Epidermal melanocyte (primary cell): ENCODE measurements at regions not wholly inside any gene's neighbourhood (a gene's known extent, or its start where the extent isn't known, plus 50 kb on each side); places are given as distances from the start of the nearest gene placed in this dataset.

Source experiments
- DNase-seq: peaks from one replicate; pipeline ENCODE4 v3.0.0; 2011; ENCODE audit warnings: low spot score; ENCODE audit not compliant: insufficient read length

DNA sequence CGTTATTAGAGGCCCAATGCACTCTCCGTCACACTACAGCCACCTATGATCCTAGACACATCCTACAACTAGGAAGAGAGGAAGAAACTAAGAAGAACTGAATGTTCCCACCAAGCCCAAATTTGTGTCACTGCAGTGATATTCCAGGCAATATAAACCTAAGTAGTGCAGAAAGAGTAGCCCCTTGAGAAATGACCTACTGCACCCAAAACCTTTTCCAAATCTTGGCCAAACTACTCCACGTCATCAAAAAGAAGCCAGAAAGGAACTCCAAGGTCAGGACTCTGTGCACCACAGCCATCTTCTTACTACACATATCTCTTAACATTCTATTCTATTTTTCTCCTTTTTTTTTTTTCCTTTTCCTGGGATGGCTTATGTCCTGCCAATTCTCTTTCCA, 60.2 kb downstream of the ADAMTS1 start:
- DNase-seq: no peak

DNA sequence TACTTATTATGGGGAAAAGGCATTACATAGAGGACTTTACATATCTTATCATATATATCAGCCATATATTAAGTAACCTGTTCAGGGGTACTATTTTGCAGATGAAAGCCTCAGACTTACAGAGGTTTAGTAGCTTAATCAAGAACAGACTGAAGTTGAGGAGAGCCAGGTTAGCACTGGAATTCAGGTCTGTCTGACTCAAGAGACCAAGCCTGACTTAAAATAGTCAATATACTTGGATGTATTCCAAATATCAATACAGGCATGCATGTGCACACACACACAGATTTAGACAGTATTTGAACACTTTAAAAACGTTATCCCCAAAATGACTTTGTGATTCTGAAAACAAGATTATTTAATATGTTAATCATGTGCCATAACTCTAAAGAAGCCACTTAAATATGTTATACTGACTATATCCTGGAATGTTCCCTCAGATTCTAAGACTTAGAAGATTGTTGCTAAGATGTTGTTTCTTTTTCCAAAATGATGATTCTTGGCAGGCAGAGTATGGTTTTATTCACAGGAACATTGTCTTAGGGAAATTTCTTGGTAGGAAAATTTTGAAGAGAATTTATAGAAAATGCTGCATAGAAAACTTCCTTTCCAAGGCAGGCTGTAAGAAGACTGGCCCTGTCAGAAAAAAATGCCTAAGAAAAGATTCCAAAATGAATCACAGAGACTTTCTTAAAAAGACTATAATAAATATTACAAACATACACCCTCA, 61.6 kb downstream of the ADAMTS1 start:
- DNase-seq: no peak

DNA sequence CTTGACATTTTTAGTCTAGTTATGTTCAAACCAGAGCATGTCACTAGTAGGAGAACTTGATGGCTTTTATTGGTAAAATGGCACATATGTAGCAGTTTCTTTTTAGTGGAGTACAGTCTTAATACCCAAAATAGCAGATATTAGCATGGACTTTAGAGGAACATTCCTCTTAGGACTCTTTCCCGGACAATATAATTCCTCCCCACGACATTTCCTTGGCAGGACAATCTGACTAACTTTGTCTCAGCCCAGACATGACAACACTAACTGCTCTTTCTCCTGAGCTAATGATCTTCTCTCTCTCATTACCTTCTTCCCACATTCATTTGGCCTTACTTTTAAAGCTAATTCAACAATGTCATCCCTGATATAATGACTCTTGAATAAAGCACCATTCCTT, 62.5 kb downstream of the ADAMTS1 start:
- no peak for DNase-seq

DNA sequence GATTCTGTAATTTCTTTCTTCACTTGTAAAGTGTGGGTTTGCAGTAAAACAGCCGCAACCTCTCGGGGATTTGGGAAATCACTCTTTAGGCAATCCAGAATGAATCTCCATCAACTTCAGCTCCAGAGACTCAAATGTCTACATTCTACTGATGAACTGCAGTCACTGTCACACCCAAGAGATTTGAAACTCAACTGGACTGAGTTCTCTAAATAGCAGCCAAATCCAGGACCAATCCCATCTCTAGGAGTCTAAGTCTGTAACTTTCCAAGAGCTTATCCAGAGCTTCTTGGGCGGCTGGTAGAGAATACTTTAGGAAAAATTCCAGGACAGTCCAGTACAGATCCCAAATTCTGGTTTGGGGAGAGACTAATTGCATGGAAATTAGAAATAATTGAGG, 62.9 kb downstream of the ADAMTS1 start:
- no peak for DNase-seq

DNA sequence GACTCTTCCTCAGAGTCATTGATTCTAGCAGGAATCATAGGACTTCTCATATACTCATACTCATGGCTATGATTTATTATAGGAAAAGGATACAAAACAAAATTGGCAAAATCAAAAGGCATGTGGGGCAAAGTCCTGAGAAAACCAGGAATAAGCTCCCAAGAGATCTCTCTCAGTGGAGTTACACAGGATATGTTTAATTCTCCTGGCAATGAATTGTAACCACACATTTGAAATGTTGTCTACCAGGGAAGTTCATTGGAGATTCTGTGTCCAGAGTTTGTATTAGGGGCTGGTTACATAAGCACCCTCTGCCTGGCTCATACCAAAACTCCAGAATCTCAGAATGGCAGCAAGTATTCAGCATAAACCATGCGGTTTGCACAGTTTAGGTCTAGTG, 63.9 kb downstream of the ADAMTS1 start:
- no peak for DNase-seq

DNA sequence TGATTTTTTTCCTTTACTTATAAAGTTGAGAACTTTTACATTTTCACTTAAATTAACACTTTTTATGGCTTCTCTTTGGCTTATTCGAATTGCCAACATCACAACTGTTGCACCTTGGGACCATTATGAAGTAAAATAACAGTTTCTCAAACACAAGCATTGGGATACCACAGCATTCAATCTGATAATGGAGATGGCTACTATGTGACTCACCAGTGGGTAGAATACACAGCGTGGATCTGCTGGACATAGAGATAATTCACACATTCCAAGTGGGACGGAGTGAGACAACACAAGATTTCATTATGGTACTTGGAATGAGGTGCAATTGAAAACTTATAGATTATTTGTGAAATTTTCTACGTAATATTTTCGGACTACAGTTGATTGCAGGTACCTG, 68.0 kb downstream of the ADAMTS1 start:
- no peak for DNase-seq

DNA sequence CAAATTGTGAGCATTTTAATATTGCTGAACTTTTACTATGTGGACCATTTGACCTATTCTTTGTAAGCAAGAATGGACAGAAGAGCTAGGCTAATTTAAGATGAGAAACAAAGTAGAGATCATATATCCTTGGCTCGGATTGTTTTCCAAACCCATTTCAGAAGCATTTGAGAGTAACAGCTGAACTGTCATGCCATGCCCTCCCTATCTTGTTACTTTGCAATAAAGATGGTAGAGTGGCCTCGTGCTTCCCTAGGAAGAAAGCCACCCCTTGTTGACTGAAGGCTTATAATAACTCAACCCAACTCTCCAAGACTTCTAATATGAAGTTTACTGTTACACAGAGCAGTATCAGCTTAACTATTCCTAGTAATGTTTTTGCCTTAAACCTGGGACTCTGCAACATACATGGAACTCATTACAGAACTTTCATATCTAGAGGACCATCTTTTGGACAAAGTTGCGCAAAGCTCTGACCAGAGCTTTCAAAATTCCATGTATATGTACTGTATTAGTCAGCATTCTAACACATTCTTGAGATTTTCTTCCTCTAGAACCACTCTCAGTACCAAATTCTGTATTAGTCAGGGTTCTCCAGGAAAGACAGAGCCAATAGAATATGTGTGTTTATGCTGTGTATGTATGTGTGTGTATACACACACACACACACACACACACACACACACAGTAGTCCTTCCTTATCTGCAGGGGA, 68.7 kb downstream of the ADAMTS1 start:
- no peak for DNase-seq

DNA sequence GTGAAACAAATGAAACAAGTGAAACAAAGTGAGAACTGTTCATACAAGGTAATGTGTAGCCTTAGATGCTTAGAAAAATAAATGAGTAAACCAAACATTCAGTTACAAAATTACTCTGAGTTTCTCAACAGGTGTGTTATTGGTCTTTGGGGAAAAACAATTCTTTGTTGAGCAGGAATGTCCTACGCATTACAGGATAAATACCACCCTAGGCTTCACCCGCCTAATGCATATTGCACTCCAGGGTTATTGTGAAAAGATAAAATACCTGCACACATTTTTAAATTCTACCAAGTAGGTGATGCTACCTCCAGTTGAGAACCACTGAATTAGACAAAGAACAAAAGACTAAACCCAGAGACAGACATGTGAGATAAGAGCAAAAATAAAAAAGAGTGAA, 72.2 kb downstream of the ADAMTS1 start:
- no peak for DNase-seq

DNA sequence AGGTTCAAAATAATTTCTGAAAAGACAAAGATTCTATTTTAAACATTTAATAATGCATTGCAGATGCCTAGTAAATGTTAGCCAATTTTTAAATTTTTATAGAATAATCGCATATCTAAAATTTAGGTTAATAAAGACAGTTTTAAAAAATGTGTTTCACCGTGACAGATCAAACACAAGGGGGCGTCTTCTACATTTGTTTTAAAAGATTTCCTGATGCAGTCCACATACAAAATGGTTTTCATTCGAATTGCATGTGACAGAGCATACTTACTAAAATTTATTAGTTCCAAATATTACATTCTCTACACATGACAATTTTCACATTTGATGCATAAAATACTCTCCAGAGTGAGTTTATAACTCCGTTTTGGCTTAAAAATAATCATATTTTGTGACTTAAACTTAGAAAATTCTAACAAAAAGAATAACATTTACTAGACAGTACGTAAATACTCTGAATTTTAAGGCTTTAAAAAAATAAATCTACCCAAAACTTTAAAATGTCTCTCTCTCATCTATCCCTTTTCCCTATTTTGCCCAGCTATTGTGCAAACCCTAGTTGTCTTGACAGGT, 75.5 kb downstream of the ADAMTS1 start:
- peak; percentile 41 for DNase-seq

DNA sequence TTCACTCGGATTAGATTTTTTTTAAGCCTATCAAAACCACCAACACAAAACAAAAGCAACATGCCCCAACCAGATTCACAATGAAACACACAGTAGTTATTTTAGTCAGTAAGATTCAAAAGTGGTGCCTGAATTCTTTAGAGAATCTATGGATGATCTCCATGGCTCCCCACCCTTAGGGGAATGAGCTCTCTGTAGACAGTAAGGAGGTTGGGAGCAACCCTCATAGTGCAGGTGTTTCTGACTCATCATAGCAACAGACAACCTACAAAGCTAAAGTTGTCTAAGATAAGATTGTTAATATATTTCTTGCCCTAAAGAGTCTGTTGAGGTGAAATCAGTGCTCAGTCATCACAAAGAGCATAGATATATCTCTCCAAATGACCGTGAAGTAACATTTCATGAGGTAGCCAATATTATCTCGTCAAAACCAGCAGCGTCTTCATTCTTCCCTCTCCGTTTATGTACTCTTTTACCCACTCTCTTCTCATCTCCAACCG, 78.3 kb downstream of the ADAMTS1 start:
- no peak for DNase-seq

DNA sequence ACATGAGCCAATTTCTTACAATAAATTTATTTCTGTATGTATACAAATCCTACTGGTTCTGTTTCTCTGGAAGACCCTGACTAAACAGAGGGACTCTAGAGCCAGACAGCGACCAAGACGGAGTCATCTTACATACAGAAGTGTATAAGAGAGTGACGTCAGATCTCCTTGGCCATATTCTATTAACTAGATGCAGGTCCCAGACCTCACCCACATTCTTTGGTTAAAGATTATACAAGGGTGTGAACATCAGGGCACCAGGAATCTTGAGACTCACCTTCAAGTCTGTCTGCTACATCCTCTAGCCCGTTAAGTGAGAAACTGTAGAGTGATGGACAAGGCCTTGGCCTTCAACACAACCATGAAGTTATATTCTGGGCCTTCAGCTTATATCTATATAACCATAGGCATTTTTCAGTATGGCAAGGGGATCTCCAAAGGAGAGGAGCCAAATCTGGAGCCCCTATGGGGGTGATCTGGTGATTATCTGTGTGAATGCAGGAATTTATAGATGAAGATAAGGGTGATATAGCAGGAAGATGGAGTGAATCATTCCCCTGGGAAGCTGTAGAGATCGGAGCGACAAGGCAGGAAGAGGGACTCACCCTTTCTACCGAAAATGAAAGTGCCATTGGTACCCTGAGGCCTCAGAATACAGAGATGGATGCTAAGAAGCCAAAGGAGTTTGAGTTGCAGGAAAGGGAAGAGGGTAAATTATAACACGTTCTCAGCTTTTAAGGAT, 83.9 kb downstream of the ADAMTS1 start:
- no peak for DNase-seq

DNA sequence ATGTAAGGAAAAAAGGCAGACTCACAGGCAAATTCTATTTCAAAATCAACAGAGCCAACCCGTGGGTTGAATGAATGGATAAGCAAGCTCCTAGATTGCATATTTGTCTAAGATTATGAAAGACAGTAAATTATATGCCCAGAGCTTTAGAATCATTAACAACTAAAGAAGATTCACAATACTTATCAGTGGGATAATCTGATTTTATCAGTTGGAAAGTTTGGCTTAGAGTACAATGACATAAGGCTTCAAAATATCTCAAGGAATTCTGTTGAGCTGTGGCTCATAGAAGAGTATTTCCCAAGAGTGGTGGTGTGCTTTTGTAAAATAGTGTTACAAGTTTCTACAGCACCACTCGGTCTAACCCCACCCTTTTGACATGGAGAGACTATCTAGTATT, 85.5 kb downstream of the ADAMTS1 start:
- no peak for DNase-seq

DNA sequence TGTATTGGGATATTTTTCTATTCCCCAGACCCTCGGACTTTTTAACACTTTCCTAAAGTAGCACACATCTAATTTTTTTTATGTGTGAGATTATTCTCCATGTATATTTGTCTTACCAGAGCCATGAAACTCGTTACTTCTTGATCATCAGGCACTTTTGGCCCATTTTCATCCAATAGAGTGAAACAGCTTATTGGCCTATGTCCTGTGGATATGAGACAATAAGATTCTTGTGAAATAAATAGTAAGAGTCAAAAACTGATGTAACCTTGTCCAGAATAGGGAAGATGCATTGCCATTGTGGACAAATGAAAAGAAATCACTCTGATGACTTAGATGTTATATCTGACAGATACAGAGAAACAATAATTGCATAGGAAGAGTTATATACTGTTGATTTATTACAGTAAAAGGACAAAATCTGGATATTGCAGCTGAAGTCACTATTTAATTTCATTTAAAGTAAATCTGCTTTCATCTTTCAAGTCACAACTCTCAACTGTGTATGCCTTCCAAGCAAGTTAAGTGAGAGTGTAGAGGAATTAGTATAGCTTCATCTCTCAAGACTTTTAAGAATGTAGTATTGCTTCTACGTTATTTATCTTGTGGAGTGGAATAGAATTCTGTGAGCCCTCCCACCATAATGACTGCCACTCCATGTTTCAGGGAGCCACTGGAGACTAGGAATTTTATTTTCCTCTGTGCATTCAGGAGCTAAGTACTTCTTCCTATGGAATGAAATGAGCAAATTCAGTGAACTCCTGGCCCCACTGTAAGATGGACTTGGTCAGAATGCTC, 86.9 kb downstream of the ADAMTS1 start:
- no peak for DNase-seq

DNA sequence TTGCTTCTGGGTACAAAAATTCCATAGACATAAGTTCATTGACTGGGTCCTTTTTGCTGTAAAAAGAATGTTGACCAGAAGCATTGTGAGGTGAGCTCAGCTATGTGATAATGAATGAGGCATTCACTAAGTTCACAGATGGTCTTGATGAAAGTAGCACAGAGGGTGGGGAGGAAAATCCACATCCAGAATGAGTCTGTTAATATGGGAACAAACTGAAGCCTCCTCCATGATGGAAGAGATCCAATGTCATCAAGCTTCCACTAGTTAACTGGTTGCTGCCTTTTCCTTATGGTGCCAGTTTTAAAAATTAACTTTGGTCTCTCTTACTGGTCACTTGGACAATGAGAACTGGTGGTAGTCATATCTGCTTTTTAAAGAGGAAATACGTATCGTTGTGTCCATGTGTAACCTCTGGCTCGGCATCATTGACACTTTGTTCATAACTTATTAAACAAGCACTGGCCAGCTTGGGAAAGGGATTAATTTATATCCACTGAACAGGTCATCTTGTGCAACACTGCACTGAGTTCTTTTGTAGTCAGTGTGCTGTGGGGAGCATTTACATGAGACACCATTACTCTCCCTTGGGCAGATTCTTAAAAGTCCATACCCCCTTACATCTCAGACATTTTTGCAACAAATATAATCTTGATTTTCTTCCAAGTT, 88.6 kb downstream of the ADAMTS1 start:
- DNase-seq: no peak

DNA sequence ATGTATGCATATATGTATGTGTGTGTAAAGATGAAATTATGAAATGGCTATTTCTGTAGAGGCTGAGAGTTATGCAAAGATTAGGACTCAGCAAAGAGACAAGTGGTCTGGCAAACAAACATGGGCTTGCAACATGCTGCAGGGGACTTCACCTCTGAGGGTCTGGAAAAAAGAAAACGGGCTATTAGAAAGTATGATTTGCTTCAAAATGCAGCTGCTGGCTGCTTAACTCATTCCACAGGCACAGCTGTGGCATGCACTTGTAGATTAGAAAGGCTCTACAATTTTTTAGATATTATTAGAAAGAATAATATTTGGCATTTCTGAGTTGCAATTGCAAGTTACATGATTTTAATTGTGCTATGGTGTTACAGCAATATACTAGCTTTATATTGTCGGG, 90.4 kb downstream of the ADAMTS1 start:
- DNase-seq: no peak

DNA sequence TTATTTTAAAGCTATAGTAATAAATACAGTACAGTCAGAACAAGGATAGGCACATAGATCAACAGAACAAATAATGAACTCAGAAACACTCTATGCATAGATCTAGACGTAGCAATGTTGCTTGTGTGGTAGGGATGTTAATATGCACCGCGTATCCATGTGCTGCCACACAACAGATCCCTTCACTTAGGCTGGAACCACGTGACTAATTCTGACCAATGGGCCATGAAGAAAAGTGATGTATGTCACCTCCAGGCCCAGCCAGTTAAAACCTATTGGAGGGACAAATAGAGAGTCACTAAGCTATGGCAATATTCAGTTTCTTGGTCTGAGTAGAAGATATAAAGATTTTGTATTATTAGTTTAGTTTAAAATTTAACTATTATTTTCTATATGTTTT, 91.4 kb downstream of the ADAMTS1 start:
- no peak for DNase-seq

DNA sequence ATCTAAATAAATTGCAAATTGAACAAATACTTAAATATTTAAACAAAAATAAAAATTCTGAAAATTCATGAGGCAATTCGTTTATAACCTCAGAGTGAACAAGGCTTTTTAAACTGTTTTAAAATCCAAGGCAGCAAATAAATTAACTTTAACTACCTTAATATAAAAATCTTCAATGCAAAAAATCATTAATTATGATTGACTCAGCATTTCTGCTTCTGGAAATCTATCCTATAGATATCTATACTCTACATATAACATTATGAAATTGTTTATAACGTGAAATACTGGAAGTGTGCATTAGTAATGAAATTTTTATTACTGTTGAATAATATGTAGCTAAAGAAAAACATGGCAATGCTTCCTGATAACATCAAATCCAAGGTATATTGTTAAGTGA, 92.4 kb downstream of the ADAMTS1 start:
- DNase-seq: no peak

DNA sequence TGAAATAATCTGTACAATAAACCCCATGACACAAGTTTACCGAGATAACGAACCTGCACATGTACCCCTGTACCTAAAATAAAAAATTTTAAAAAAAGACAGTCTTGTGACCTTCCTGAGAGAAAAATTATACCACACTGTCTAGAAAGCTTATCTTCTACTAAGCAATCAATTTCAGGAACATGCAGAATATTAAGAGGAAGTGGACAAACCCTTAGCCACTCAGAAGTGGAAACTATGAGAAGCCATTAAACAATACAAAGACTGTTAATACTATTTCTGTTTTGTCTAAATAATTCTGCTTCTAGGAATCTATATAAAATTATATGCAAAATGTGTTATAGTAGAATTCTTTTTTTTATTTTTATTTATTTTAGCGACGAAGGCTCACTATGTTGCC, 93.9 kb downstream of the ADAMTS1 start:
- DNase-seq: no peak

DNA sequence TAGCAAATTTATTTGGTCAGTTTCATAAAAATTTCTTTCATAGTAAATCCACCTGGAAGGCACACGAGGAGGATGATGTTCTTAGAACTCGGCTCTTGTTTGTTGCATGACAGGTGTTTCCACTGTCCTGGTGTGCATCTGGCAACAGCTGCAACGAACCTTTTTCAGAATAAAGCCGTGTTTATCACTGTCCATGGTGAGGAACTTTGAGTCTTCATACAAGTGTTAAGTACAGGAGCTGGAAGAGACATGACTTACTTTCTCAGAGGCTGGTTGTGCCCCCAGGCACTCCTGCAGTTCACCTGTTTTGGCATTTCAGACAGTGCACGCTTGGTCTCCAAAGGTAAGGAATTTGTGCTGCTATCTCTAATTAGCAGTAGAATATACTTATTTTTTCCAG, 97.1 kb downstream of the ADAMTS1 start:
- no peak for DNase-seq

DNA sequence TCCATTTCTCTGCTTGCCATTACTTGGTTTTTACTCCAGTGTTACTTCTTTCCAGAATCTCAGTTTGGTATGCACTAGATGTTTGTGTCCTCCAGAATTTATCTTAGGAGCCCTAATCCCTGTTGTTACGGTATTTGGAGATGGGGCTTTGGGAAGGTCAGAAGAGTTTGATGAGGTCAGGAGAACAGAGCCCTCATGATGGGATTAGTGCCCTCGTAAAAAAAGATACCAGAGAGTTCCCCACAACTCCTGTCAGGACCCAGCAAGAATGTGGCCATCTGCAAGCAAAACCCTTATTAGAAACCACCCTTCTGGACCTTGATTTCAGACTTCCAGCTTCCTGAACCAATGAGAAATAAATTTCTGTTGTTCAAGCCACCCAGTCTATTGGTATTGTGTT, 98.0 kb downstream of the ADAMTS1 start:
- DNase-seq: no peak

DNA sequence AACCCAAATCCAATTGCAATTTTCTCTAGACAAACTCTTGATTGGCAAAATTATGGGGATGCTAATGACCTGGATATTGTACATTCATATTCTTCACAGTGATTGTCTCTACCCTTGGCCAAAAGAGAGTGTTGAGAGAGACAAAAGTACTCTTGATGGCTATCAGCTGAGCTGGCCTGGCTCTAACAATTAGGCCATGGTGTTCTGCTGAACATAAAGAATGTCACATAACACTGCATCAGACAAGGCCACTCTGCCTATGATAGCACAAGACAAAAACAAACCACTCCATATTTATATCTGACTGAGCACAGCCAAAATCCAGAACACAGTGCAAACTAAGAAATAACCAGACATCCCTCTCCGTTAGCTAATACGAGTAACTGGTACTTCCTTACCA, 101.7 kb downstream of the ADAMTS1 start:
- no peak for DNase-seq
